ENCODE measurements at regions not wholly inside any gene's neighbourhood (a gene's known extent, or its start where the extent isn't known, plus 50 kb on each side); places are given as distances from the start of the nearest gene placed in this dataset.

DNA sequence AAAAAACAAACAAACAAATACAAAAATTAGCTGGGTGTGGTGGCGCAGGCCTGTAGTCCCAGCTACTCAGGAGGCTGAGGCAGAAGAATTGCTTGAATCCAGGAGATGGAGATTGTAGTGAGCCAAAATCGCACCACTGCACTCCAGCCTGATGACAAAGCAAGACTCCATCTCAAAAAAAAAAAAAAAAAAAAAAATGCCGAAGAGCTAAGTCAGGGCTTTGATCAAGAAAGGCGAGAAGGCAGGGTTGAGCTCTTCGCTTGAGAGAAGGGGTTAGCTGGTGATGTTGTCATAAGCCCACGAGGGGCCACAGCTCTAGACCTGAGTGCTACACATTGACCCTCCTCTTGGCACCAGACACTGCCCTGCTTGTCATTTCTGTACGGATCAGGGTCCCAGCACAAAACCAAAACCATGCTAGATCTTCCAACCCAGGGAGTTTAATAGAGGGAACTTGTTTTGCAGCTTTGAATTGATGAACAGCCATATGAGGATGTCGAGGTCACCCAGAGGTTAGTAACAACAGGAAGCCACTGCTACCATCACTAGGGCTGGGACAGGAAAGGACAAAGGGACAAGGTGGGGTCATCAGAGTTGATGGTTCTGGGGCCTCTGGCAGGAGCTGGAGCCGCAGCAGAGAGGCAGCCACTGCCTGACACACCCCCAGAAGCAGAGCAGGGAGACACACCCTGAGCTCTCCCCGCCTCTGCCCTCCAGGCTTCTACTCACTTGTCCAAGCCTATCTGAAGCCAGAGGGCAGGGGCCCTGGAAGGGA lies 122.7 kb downstream of the SNX5 start (continued):
- TF ChIP-seq ZFX (CRISPR knock-in tag; IDR thresholded peaks at IDR 0.05; ENCODE audit: low read depth): peak; percentile 22; the same call in 1 of the 2 replicates
- TF ChIP-seq MEIS1 (CRISPR knock-in tag; IDR thresholded peaks at IDR 0.05; ENCODE audit: borderline replicate concordance): 0 out of 2 replicates have a peak, but pooled peaks have one; percentile 52
- TF ChIP-seq SMAD9 (CRISPR knock-in tag; IDR thresholded peaks at IDR 0.05): 0 out of 2 replicates have a peak, but pooled peaks have one; percentile 26
- TF ChIP-seq DR1 (CRISPR knock-in tag; IDR thresholded peaks at IDR 0.05): no peak
- TF ChIP-seq ZNF138 (CRISPR knock-in tag; IDR thresholded peaks at IDR 0.05; ENCODE audit: low read depth): no peak
- peak; percentile 77; the same call in 1 of the 2 replicates for TF ChIP-seq ETV5 (CRISPR knock-in tag; IDR thresholded peaks at IDR 0.05; ENCODE audit: borderline replicate concordance)
- no peak for TF ChIP-seq ZNF883 (CRISPR knock-in tag; IDR thresholded peaks at IDR 0.05; ENCODE audit: not compliant biosample characterization)
- no peak for TF ChIP-seq ZC3H4 (CRISPR knock-in tag; IDR thresholded peaks at IDR 0.05; ENCODE audit: borderline replicate concordance)
- no peak for TF ChIP-seq TARDBP (CRISPR knock-in tag; IDR thresholded peaks at IDR 0.05)
- TF ChIP-seq ZBTB8A (CRISPR knock-in tag; IDR thresholded peaks at IDR 0.05; ENCODE audit: borderline replicate concordance, low read depth): 0 out of 2 replicates have a peak, but pooled peaks have one; percentile 51
- no peak for TF ChIP-seq ZNF615 (CRISPR knock-in tag; IDR thresholded peaks at IDR 0.05; ENCODE audit: borderline replicate concordance)
- TF ChIP-seq MEF2D (CRISPR knock-in tag; IDR thresholded peaks at IDR 0.05): no peak; the same call in 1 of the 2 replicates
- TF ChIP-seq POLR2AphosphoS2 (IDR thresholded peaks at IDR 0.05; ENCODE audit: low read depth, low read length): no peak
- TF ChIP-seq ZNF678 (CRISPR knock-in tag; IDR thresholded peaks at IDR 0.05): 0 out of 2 replicates have a peak, but pooled peaks have one; percentile 61
- peak; percentile 56; the same call in 1 of the 2 replicates for TF ChIP-seq DNMT1 (CRISPR knock-in tag; IDR thresholded peaks at IDR 0.05)
- peak; percentile 60; the same call in 1 of the 2 replicates for TF ChIP-seq NFAT5 (CRISPR knock-in tag; IDR thresholded peaks at IDR 0.05)
- peak; percentile 27; the same call in 1 of the 2 replicates for TF ChIP-seq ZNF343 (CRISPR knock-in tag; IDR thresholded peaks at IDR 0.05)
- 0 out of 2 replicates have a peak, but pooled peaks have one; percentile 16 for TF ChIP-seq ZNF543 (CRISPR knock-in tag; IDR thresholded peaks at IDR 0.05)
- TF ChIP-seq ERF (CRISPR knock-in tag; IDR thresholded peaks at IDR 0.05): peak; percentile 75
- peak; percentile 34; the same call in 1 of the 2 replicates for TF ChIP-seq HDAC2 (CRISPR knock-in tag; IDR thresholded peaks at IDR 0.05)
- 0 out of 2 replicates have a peak, but pooled peaks have one; percentile 28 for TF ChIP-seq ZMYM3 (CRISPR knock-in tag; IDR thresholded peaks at IDR 0.05)
- no peak for TF ChIP-seq SOX13 (IDR thresholded peaks at IDR 0.05)
- TF ChIP-seq SOX13 (CRISPR knock-in tag; conservative IDR thresholded peaks at IDR 0.05 in 1 of 2, IDR thresholded peaks at IDR 0.05 in 1 of 2): peak in 1 of 2 experiments; percentile 52; a peak in 1 of 4 replicates
- TF ChIP-seq ZNF644 (CRISPR knock-in tag; IDR thresholded peaks at IDR 0.05; ENCODE audit: low read depth): 0 out of 2 replicates have a peak, but pooled peaks have one; percentile 33
- no peak for TF ChIP-seq RFXAP (CRISPR knock-in tag; IDR thresholded peaks at IDR 0.05; ENCODE audit: borderline replicate concordance)
- peak; percentile 70 for TF ChIP-seq SOX5 (CRISPR knock-in tag; IDR thresholded peaks at IDR 0.05; ENCODE audit: borderline replicate concordance)
- TF ChIP-seq SAP130 (CRISPR knock-in tag; IDR thresholded peaks at IDR 0.05; ENCODE audit: low read depth): peak; percentile 59

Data from HepG2 (cell line).